ENCODE measurements at regions not wholly inside any gene's neighbourhood (a gene's known extent, or its start where the extent isn't known, plus 50 kb on each side); places are given as distances from the start of the nearest gene placed in this dataset.

- no peak for TF ChIP-seq CTCF (IDR thresholded peaks at IDR 0.05)
These were observed 281.6 kb upstream of the C11orf87 start (continued) for GRCh38 chr11:109140426-109140825.

GRCh38 chr11:109140857-109141515 is 281.0 kb upstream of the C11orf87 start:
- Histone ChIP-seq H3K4me2 (no peak overlapping the region), H3K4me3 (ENCODE audit: low read depth in 2 of 2, low read length in 1 of 2) (no peak overlapping the region), H3K9ac (no peak overlapping the region), H3K9me2 (no peaks in the 10 kb centered on the region), H3K9me3 (no peaks in the 10 kb centered on the region; the same call in 1 of the 2 replicates), H3K27me3 (ENCODE audit: insufficient read depth) (no peaks in the 10 kb centered on the region), H3F3A (replicated peaks; ENCODE audit: insufficient read depth) (no peaks in the 10 kb centered on the region), H3K27ac (ENCODE audit: low read depth in 2 of 2, low read length in 1 of 2) (no peak overlapping the region), H2AFZ (ENCODE audit: low read depth) (no peak overlapping the region), H3K4me1 (ENCODE audit: control insufficient read depth in 1 of 2, insufficient read depth in 2 of 2, low read depth in 1 of 2, low read length in 1 of 2) (no peaks in the 10 kb centered on the region; a peak in 1 of 4 replicates), H4K20me1 (ENCODE audit: insufficient read depth) (no peaks in the 10 kb centered on the region), H3K36me3 (replicated peaks in 1 of 2; ENCODE audit: control insufficient read depth in 1 of 2, insufficient read depth in 2 of 2, low read length in 1 of 2) (no peaks in the 10 kb centered on the region), H3K79me2 (ENCODE audit: insufficient read depth) (no peaks in the 10 kb centered on the region)
- 92% methylated on average over 3 of the region's 3 CpGs for WGBS (ENCODE audit: low lambda C conversion rate)
- no peak for TF ChIP-seq USF1 (IDR thresholded peaks at IDR 0.05; ENCODE audit: borderline replicate concordance, low read depth)
- TF ChIP-seq RFX5 (IDR thresholded peaks at IDR 0.05; ENCODE audit: low read length) = no peak
- TF ChIP-seq PBX3 (IDR thresholded peaks at IDR 0.05) = no peak
- TF ChIP-seq FOXM1 (IDR thresholded peaks at IDR 0.05; ENCODE audit: low read depth) = no peak
- no peak for TF ChIP-seq GABPA (IDR thresholded peaks at IDR 0.05; ENCODE audit: low read depth)
- DNase-seq = no peak
- POLR2A ChIA-PET = no interaction called here
- CTCF ChIA-PET = no interaction called here

- Histone ChIP-seq H3K27me3 (ENCODE audit: insufficient read depth) (no peaks in the 10 kb centered on the region), H3K4me3 (ENCODE audit: low read depth in 2 of 2, low read length in 1 of 2) (no peak overlapping the region), H3K4me1 (ENCODE audit: control insufficient read depth in 1 of 2, insufficient read depth in 2 of 2, low read depth in 1 of 2, low read length in 1 of 2) (no peaks in the 10 kb centered on the region; a peak in 1 of 4 replicates), H3K27ac (ENCODE audit: low read depth in 2 of 2, low read length in 1 of 2) (no peak overlapping the region), H4K20me1 (ENCODE audit: insufficient read depth) (no peaks in the 10 kb centered on the region), H3K9me3 (no peaks in the 10 kb centered on the region), H3K36me3 (replicated peaks in 1 of 2; ENCODE audit: control insufficient read depth in 1 of 2, insufficient read depth in 2 of 2, low read length in 1 of 2) (no peaks in the 10 kb centered on the region), H2AFZ (ENCODE audit: low read depth) (no peak overlapping the region), H3K9ac (no peak overlapping the region), H3K4me2 (no peak overlapping the region), H3K9me2 (no peaks in the 10 kb centered on the region), H3K79me2 (ENCODE audit: insufficient read depth) (no peaks in the 10 kb centered on the region), H3F3A (replicated peaks; ENCODE audit: insufficient read depth) (no peaks in the 10 kb centered on the region)
- ChIA-PET CTCF (no interaction called here), POLR2A (no interaction called here)
- WGBS (ENCODE audit: low lambda C conversion rate) = 83% methylated on average over 14 of the region's 14 CpGs
- no peak for DNase-seq
- no peak for TF ChIP-seq IRF3 (IDR thresholded peaks at IDR 0.05; ENCODE audit: low read depth, low read length)
- TF ChIP-seq ZBTB33 (IDR thresholded peaks at IDR 0.05; ENCODE audit: borderline replicate concordance, low read depth) = no peak
- no peak for TF ChIP-seq MEF2A (IDR thresholded peaks at IDR 0.05; ENCODE audit: borderline replicate concordance, low read depth)
- TF ChIP-seq JUND (IDR thresholded peaks at IDR 0.05) = no peak
- no peak for TF ChIP-seq FOSL2 (IDR thresholded peaks at IDR 0.05; ENCODE audit: borderline replicate concordance, low read depth)
- no peak for TF ChIP-seq GATA2 (CRISPR knock-in tag; IDR thresholded peaks at IDR 0.05)
- no peak for TF ChIP-seq POLR2AphosphoS5 (IDR thresholded peaks at IDR 0.05; ENCODE audit: low read depth, low read length)
- no peak for TF ChIP-seq RXRA (IDR thresholded peaks at IDR 0.05; ENCODE audit: borderline replicate concordance, low read depth)
- no peak for TF ChIP-seq MAX (IDR thresholded peaks at IDR 0.05; ENCODE audit: low read depth)
- no peak for TF ChIP-seq CHD2 (IDR thresholded peaks at IDR 0.05; ENCODE audit: low read length, partially characterized antibody)
- TF ChIP-seq MXI1 (IDR thresholded peaks at IDR 0.05; ENCODE audit: low read depth, low read length) = no peak
- no peak for TF ChIP-seq NRF1 (IDR thresholded peaks at IDR 0.05; ENCODE audit: low read depth, low read length)
- no peak for TF ChIP-seq RAD21 (IDR thresholded peaks at IDR 0.05; ENCODE audit: low read length)
- TF ChIP-seq RCOR1 (IDR thresholded peaks at IDR 0.05; ENCODE audit: low read length) = no peak
- no peak for TF ChIP-seq TEAD4 (IDR thresholded peaks at IDR 0.05; ENCODE audit: borderline replicate concordance, insufficient read depth)
These were observed 276.7 kb upstream of the C11orf87 start for GRCh38 chr11:109145287-109145686.

Data from SK-N-SH (cell line).